ENCODE measurements at regions not wholly inside any gene's neighbourhood (a gene's known extent, or its start where the extent isn't known, plus 50 kb on each side); places are given as distances from the start of the nearest gene placed in this dataset.

- TF ChIP-seq CTCF (IDR thresholded peaks at IDR 0.05) (no peak), EZH2 (IDR thresholded peaks at IDR 0.05; ENCODE audit: borderline replicate concordance, insufficient read depth, low read depth, low read length, poor library complexity, severe bottlenecking) (no peak)
Measured at GRCh38 chr10:63010203-63010602, 122.9 kb upstream of the NRBF2 start.

Data from B cell (primary cell).